Uterus (tissue), 3 donors: ENCODE measurements at regions not wholly inside any gene's neighbourhood (a gene's known extent, or its start where the extent isn't known, plus 50 kb on each side); places are given as distances from the start of the nearest gene placed in this dataset.

Experiments used
- DNase-seq, 2 donors: peaks; one replicate each; pipeline ENCODE4 v3.0.0-alpha.2; 2019 to 2020
- H3K27ac ChIP-seq, 2 donors: fragments of 200-600 bp; sonication (generic); 1 replicate in 1 of 2; 2 replicates in 1 of 2; pipeline ENCODE4 v1.5.1; 2016 to 2018
- H3K27me3 ChIP-seq, 2 donors: fragments of 200-600 bp; sonication (generic); one replicate each; pipeline ENCODE4 v1.5.1; 2018 to 2019; ENCODE audit warnings: control low read depth in 1 of 2
- H3K36me3 ChIP-seq, 2 donors: fragments of 200-600 bp; sonication (generic); one replicate each; pipeline ENCODE4 v1.5.1; 2019; ENCODE audit warnings: control low read depth in 1 of 2
- H3K4me1 ChIP-seq, 2 donors: fragments of 200-600 bp; sonication (generic); one replicate each; pipeline ENCODE4 v1.5.1; 2018 to 2019; ENCODE audit warnings: control low read depth in 1 of 2
- H3K4me3 ChIP-seq, 2 donors: fragments of 200-600 bp; sonication (generic); 1 replicate in 1 of 2; 2 replicates in 1 of 2; pipeline ENCODE4 v1.5.1; 2018 to 2019; ENCODE audit warnings: mild to moderate bottlenecking in 1 of 2
- H3K9me3 ChIP-seq, 2 donors: fragments of 200-600 bp; sonication (generic); one replicate each; pipeline ENCODE4 v1.5.1; 2019; ENCODE audit warnings: control low read depth in 1 of 2
- POLR2A ChIP-seq, 2 donors: fragments of 450-650 bp; IDR thresholded peaks; one replicate each; pipeline ENCODE4 v1.6.1; 2016; ENCODE audit warnings: antibody characterized with exemption in 2 of 2, mild to moderate bottlenecking in 1 of 2, moderate library complexity in 1 of 2
- intact Hi-C: fragments of 100-400 bp; cut with DNase I; formaldehyde crosslinking; loops from one replicate; pipeline ENCODE4 v1.15.1; 2023; ENCODE audit warnings: low total_unique reads
- TF ChIP-seq, protein P1 (sequence below), 4 experiments: fragments of 200-600 bp in 2 of 4; fragments of 450-650 bp in 2 of 4; sonication (generic) in 2 of 4; IDR thresholded peaks; one replicate each; pipeline ENCODE4 v1.5.1; 2016 to 2019; ENCODE audit warnings: antibody characterized with exemption in 4 of 4, mild to moderate bottlenecking in 2 of 4, moderate library complexity in 1 of 4
- donor health status: DM: yes; HTN: yes; CAD: no.

DNA sequence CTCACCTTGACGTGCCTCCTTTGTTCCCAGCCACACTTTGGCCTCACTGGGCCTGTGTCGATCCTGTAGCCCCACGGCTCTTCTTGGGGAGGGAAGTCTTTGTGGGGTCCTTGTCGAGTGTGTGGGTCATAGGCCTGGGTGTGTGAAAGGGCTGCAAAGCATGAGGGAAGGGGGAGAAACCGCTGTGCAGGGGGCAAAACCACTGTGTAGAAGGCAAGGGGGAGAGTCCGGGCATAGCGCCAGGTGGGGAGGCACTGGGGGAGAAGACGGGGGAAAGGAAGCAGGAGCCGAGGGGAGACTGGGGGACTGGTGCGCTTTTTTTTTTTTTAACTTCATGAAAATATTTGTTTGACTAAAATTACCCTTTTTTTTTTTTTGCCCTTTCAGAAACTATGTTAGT lies 65.1 kb upstream of the RASD2 start:
- Histone ChIP-seq H3K36me3 (no peaks in the 10 kb centered on the region), H3K4me3 (no peak overlapping the region), H3K27me3 (no peaks in the 10 kb centered on the region), H3K9me3 (no peaks in the 10 kb centered on the region), H3K27ac (no peak overlapping the region), H3K4me1 (peaks cover 0 to 22% of the 10 kb centered on the region in 2 donors)
- intact Hi-C loops = no loop called here
- DNase-seq = no peak
- TF ChIP-seq, protein P1, sequence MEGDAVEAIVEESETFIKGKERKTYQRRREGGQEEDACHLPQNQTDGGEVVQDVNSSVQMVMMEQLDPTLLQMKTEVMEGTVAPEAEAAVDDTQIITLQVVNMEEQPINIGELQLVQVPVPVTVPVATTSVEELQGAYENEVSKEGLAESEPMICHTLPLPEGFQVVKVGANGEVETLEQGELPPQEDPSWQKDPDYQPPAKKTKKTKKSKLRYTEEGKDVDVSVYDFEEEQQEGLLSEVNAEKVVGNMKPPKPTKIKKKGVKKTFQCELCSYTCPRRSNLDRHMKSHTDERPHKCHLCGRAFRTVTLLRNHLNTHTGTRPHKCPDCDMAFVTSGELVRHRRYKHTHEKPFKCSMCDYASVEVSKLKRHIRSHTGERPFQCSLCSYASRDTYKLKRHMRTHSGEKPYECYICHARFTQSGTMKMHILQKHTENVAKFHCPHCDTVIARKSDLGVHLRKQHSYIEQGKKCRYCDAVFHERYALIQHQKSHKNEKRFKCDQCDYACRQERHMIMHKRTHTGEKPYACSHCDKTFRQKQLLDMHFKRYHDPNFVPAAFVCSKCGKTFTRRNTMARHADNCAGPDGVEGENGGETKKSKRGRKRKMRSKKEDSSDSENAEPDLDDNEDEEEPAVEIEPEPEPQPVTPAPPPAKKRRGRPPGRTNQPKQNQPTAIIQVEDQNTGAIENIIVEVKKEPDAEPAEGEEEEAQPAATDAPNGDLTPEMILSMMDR (IDR thresholded peaks at IDR 0.05) = no peak

DNA sequence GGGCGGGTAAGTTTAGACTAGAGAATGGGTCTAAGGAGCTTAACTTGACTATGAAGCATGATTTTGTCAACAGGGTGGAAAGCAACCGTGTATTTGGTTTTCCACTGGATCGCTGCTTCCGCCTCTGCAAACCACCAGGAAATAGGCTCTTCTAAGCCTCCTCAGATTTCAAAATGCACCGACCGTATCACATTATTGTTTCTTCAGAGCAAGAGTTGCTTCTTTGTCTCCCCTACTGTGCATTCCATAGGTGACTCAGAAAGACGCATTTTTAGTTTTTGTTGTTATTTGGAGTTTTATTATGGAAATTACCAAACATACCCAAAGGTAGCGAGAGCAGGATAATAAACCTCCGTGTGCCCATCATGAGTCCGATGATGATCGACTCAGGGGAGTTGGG lies 64.3 kb upstream of the RASD2 start:
- Histone ChIP-seq H3K4me3 (no peak overlapping the region), H3K27me3 (no peaks in the 10 kb centered on the region), H3K4me1 (peaks cover 0 to 30% of the 10 kb centered on the region in 2 donors), H3K27ac (no peak overlapping the region), H3K36me3 (no peaks in the 10 kb centered on the region), H3K9me3 (no peaks in the 10 kb centered on the region)
- DNase-seq = no peak
- TF ChIP-seq, protein P1 (IDR thresholded peaks at IDR 0.05) = no peak
- TF ChIP-seq POLR2A (IDR thresholded peaks at IDR 0.05) = no peak
- intact Hi-C loops = no loop called here

- DNase-seq = peak; percentile 79 to 95
- H3K4me3 ChIP-seq = no peak overlapping the region
- intact Hi-C loops = no loop called here
- H3K36me3 ChIP-seq = no peaks in the 10 kb centered on the region
- H3K27ac ChIP-seq = peak overlapping the region; percentile 62 to 66
- no peaks in the 10 kb centered on the region for H3K27me3 ChIP-seq
- TF ChIP-seq POLR2A (IDR thresholded peaks at IDR 0.05) = no peak
- TF ChIP-seq, protein P1 (IDR thresholded peaks at IDR 0.05) = no peak
- H3K9me3 ChIP-seq = no peaks in the 10 kb centered on the region
- H3K4me1 ChIP-seq = peaks cover 0 to 31% of the 10 kb centered on the region in 2 donors
Measured at GRCh38 chr22:35477911-35478582, 62.6 kb upstream of the RASD2 start.

DNA sequence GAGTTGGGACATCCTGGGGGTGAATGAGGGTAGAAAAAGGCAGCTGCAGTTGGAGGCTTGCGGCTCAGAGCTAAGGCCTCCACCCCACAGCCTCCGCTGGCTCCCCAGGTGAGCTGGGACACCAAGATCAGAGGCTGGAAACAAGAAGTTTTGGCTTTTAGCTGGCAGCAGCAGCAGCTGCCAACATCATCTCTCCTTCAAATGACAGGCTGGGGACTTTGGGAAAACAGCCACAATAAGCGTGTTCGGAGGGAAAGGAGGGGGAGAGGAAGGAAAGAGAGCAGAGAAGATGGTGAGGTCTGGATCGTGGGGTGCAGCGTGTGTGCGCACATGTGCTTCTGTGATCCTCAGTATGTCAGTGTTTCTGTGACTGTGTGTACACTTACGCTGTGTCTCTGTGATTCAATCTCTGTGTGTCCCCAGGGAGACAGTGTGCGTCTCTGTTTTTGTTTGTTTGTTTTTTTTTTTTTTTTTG lies 62.0 kb upstream of the RASD2 start:
- Histone ChIP-seq H3K27ac (peak overlapping the region; percentile 62 to 66), H3K9me3 (no peaks in the 10 kb centered on the region), H3K36me3 (no peaks in the 10 kb centered on the region), H3K4me3 (no peak overlapping the region), H3K4me1 (peaks cover 0 to 31% of the 10 kb centered on the region in 2 donors), H3K27me3 (no peaks in the 10 kb centered on the region)
- no peak for DNase-seq
- TF ChIP-seq, protein P1 (IDR thresholded peaks at IDR 0.05) = no peak
- TF ChIP-seq POLR2A (IDR thresholded peaks at IDR 0.05) = no peak
- intact Hi-C loops = no loop called here

- Histone ChIP-seq H3K9me3 (no peaks in the 10 kb centered on the region), H3K4me3 (no peak overlapping the region), H3K27ac (peak overlapping the region; percentile 28 to 66), H3K36me3 (no peaks in the 10 kb centered on the region), H3K27me3 (no peaks in the 10 kb centered on the region), H3K4me1 (peaks cover 0 to 31% of the 10 kb centered on the region in 2 donors)
- DNase-seq = no peak
- intact Hi-C loops = no loop called here
- TF ChIP-seq POLR2A (IDR thresholded peaks at IDR 0.05) = no peak
- TF ChIP-seq, protein P1 (IDR thresholded peaks at IDR 0.05) = no peak
Measured at GRCh38 chr22:35479359-35479758, 61.3 kb upstream of the RASD2 start.
